SK-N-SH (cell line): ENCODE measurements at regions not wholly inside any gene's neighbourhood (a gene's known extent, or its start where the extent isn't known, plus 50 kb on each side); places are given as distances from the start of the nearest gene placed in this dataset.

ENCODE experiments used
- CTCF ChIA-PET: fragments of 300-600, 350-600 bp; formaldehyde crosslinking; extraction: SDS; loops from one replicate; lab custom pipeline; 2021; lab: Yijun Ruan, JAX
- POLR2A ChIA-PET: fragments of 350-600 bp; sonication (Branson Sonifier 250); formaldehyde crosslinking; extraction: SDS; loops from one replicate; lab custom pipeline; 2020; ENCODE audit warnings: antibody characterized with exemption, inconsistent platforms; lab: Yijun Ruan, JAX
- DNase-seq: peaks from one replicate; pipeline ENCODE4 v3.0.0; 2012
- H2AFZ ChIP-seq: fragments of 200-600 bp; sonication (generic); 2 replicates; pipeline ENCODE4 v1.8.1; 2016; ENCODE audit warnings: antibody characterized with exemption, mild to moderate bottlenecking, low read depth
- H3F3A ChIP-seq: fragments of 200-600 bp; sonication (generic); replicated peaks from 2 replicates; pipeline ENCODE3; 2016; ENCODE audit warnings: antibody characterized with exemption, mild to moderate bottlenecking; ENCODE audit not compliant: insufficient read depth
- H3K27ac ChIP-seq, 2 experiments: fragments of 200-500 bp in 1 of 2; fragments of 200-600 bp in 1 of 2; sonication (Bioruptor generic) in 1 of 2; sonication (generic), shearing (Covaris generic) in 1 of 2; 2 replicates each; pipeline versions ENCODE4 v1.5.1 to v1.6.1; 2014 to 2016; ENCODE audit warnings: low read depth in 2 of 2, inconsistent platforms in 1 of 2, low read length in 1 of 2, mild to moderate bottlenecking in 1 of 2, mixed read lengths in 1 of 2
- H3K27me3 ChIP-seq: fragments of 200-600 bp; sonication (generic), shearing (Covaris generic); 2 replicates; pipeline ENCODE4 v1.6.1; 2016; ENCODE audit warnings: mixed run types; ENCODE audit not compliant: insufficient read depth
- H3K36me3 ChIP-seq, 2 experiments: fragments of 200-500 bp in 1 of 2; fragments of 200-600 bp in 1 of 2; sonication (Bioruptor generic) in 1 of 2; sonication (generic) in 1 of 2; replicated peaks in 1 of 2; 2 replicates each; pipeline versions ENCODE3 to v1.5.1; 2014 to 2016; ENCODE audit warnings: low read length in 1 of 2, mild to moderate bottlenecking in 1 of 2; ENCODE audit not compliant: insufficient read depth in 2 of 2, control insufficient read depth in 1 of 2
- H3K4me1 ChIP-seq, 2 experiments: fragments of 200-500 bp in 1 of 2; fragments of 200-600 bp in 1 of 2; sonication (Bioruptor generic) in 1 of 2; sonication (generic), shearing (Covaris generic) in 1 of 2; 2 replicates each; pipeline versions ENCODE4 v1.5.1 to v1.6.1; 2014 to 2016; ENCODE audit warnings: low read depth in 1 of 2, low read length in 1 of 2, mixed run types in 1 of 2; ENCODE audit not compliant: insufficient read depth in 2 of 2, control insufficient read depth in 1 of 2
- H3K4me2 ChIP-seq: fragments of 200-600 bp; sonication (generic), shearing (Covaris generic); 2 replicates; pipeline ENCODE4 v1.6.1; 2017; ENCODE audit warnings: mixed run types
- H3K4me3 ChIP-seq, 2 experiments: fragments of 200-500 bp in 1 of 2; fragments of 200-600 bp in 1 of 2; sonication (Bioruptor generic) in 1 of 2; sonication (generic), shearing (Covaris generic) in 1 of 2; 2 replicates each; pipeline versions ENCODE4 v1.5.1 to v1.8.1; 2014 to 2016; ENCODE audit warnings: low read depth in 2 of 2, inconsistent platforms in 1 of 2, low read length in 1 of 2, mild to moderate bottlenecking in 1 of 2, mixed read lengths in 1 of 2, moderate library complexity in 1 of 2
- H3K79me2 ChIP-seq: fragments of 200-600 bp; sonication (generic); 2 replicates; pipeline ENCODE4 v1.8.1; 2017; ENCODE audit warnings: mild to moderate bottlenecking; ENCODE audit not compliant: insufficient read depth
- H3K9ac ChIP-seq: fragments of 200-600 bp; sonication (generic); 2 replicates; pipeline ENCODE4 v1.6.1; 2017; ENCODE audit warnings: mixed run types
- H3K9me2 ChIP-seq: fragments of 200-600 bp; sonication (generic); 2 replicates; pipeline ENCODE4 v1.6.1; 2017; ENCODE audit warnings: mixed run types
- H3K9me3 ChIP-seq: fragments of 200-600 bp; sonication (generic); 2 replicates; pipeline ENCODE4 v1.6.1; 2017; ENCODE audit warnings: mixed run types, mild to moderate bottlenecking, moderate library complexity
- H4K20me1 ChIP-seq: fragments of 200-600 bp; sonication (generic); 2 replicates; pipeline ENCODE4 v1.6.1; 2017; ENCODE audit warnings: mild to moderate bottlenecking, mixed run types; ENCODE audit not compliant: insufficient read depth
- ELF1 ChIP-seq: IDR thresholded peaks from 2 replicates; pipeline ENCODE4 v1.4.0; 2012
- FOSL2 ChIP-seq: IDR thresholded peaks from 2 replicates; pipeline ENCODE4 v1.4.0; 2012; ENCODE audit warnings: low read depth, mild to moderate bottlenecking, moderate library complexity, borderline replicate concordance
- GATA2 ChIP-seq: sonication (generic); formaldehyde crosslinking; IDR thresholded peaks from 2 replicates; pipeline ENCODE4 v1.5.0; 2020; ENCODE audit warnings: mild to moderate bottlenecking, missing genetic modification reagents
- RAD21 ChIP-seq: IDR thresholded peaks from 2 replicates; pipeline ENCODE4 v1.6.1; 2012; ENCODE audit warnings: mild to moderate bottlenecking, low read length
- RCOR1 ChIP-seq: fragments of 150-350 bp; IDR thresholded peaks from 2 replicates; pipeline ENCODE4 v1.6.1; 2017; ENCODE audit warnings: antibody characterized with exemption, low read length
- TAF1 ChIP-seq: IDR thresholded peaks from 2 replicates; pipeline ENCODE4 v1.6.1; 2012; ENCODE audit warnings: low read depth, mild to moderate bottlenecking, low read length, moderate library complexity, borderline replicate concordance
- WGBS: methylation state at CpG from one replicate; pipeline ENCODE4 v1.1.6; 2017; ENCODE audit warnings: low lambda C conversion rate; 5-methylcytosine and 5-hydroxymethylcytosine counted together
- TF ChIP-seq, protein P1 (sequence below): fragments of 200-600 bp; sonication (generic); IDR thresholded peaks from 2 replicates; pipeline ENCODE4 v1.6.1; 2017; ENCODE audit warnings: antibody characterized with exemption, mild to moderate bottlenecking, moderate library complexity
- TF ChIP-seq, protein P2 (sequence below): IDR thresholded peaks from 2 replicates; pipeline ENCODE4 v1.4.0; 2012; ENCODE audit warnings: low read depth, borderline replicate concordance
- TF ChIP-seq, protein P3 (sequence below): IDR thresholded peaks from 2 replicates; pipeline ENCODE4 v1.4.0; 2012; ENCODE audit warnings: low read depth, borderline replicate concordance

DNA sequence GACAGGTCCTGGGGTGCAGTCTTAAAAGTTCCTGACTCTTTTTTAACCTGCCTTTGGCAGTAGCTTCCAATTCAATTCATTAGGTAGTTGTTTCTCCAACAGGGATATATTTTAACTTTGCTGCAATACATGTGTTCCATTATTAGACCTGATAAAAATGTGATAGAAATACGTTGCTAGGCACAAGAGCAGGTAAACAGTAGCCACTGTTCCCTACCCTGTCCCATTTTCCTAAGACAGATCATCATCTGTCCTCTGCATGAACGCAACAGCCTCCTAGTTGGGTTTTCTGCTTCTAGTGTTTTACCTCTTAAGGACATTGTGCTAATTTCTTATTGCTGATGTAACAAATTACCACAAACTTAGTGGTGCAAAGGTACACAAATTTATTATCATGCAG is 156.8 kb downstream of the SNAPC1 start (continued):
- TF ChIP-seq, protein P1, sequence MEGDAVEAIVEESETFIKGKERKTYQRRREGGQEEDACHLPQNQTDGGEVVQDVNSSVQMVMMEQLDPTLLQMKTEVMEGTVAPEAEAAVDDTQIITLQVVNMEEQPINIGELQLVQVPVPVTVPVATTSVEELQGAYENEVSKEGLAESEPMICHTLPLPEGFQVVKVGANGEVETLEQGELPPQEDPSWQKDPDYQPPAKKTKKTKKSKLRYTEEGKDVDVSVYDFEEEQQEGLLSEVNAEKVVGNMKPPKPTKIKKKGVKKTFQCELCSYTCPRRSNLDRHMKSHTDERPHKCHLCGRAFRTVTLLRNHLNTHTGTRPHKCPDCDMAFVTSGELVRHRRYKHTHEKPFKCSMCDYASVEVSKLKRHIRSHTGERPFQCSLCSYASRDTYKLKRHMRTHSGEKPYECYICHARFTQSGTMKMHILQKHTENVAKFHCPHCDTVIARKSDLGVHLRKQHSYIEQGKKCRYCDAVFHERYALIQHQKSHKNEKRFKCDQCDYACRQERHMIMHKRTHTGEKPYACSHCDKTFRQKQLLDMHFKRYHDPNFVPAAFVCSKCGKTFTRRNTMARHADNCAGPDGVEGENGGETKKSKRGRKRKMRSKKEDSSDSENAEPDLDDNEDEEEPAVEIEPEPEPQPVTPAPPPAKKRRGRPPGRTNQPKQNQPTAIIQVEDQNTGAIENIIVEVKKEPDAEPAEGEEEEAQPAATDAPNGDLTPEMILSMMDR = no peak
- TF ChIP-seq, protein P2, sequence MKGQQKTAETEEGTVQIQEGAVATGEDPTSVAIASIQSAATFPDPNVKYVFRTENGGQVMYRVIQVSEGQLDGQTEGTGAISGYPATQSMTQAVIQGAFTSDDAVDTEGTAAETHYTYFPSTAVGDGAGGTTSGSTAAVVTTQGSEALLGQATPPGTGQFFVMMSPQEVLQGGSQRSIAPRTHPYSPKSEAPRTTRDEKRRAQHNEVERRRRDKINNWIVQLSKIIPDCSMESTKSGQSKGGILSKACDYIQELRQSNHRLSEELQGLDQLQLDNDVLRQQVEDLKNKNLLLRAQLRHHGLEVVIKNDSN = no peak
- TF ChIP-seq, protein P3, sequence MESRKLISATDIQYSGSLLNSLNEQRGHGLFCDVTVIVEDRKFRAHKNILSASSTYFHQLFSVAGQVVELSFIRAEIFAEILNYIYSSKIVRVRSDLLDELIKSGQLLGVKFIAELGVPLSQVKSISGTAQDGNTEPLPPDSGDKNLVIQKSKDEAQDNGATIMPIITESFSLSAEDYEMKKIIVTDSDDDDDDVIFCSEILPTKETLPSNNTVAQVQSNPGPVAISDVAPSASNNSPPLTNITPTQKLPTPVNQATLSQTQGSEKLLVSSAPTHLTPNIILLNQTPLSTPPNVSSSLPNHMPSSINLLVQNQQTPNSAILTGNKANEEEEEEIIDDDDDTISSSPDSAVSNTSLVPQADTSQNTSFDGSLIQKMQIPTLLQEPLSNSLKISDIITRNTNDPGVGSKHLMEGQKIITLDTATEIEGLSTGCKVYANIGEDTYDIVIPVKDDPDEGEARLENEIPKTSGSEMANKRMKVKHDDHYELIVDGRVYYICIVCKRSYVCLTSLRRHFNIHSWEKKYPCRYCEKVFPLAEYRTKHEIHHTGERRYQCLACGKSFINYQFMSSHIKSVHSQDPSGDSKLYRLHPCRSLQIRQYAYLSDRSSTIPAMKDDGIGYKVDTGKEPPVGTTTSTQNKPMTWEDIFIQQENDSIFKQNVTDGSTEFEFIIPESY = no peak
- TF ChIP-seq FOSL2 = no peak
- TF ChIP-seq ELF1 = no peak
- no peak for TF ChIP-seq RCOR1

DNA sequence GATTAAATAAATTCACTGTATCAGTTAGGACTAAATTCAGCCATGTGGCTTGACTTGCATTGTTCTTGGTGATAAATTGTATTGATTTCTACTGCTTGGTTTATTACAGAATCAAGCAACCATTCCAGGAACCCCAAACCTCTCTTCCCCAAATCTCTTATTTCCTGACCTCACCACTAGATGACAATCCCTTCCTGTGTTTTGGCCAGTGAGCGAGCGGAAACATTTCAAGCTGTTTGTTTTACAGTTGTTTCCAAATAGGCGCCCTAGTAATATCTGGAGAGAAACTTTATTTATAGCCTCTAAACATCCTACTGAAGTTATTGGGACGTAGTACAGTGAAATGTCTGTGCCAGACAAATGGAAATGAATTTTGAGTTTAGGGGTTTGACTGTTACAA is 161.1 kb downstream of the SNAPC1 start:
- Histone ChIP-seq H3K9ac (no peak overlapping the region), H3F3A (no peaks in the 10 kb centered on the region), H3K27ac (no peak overlapping the region), H3K79me2 (no peaks in the 10 kb centered on the region), H3K36me3 (no peaks in the 10 kb centered on the region), H3K9me2 (no peaks in the 10 kb centered on the region), H3K4me3 (no peak overlapping the region), H3K9me3 (no peaks in the 10 kb centered on the region), H3K4me1 (peaks cover 0 to 11% of the 10 kb centered on the region in 2 experiments; a peak in 2 of 4 replicates), H3K27me3 (no peaks in the 10 kb centered on the region), H4K20me1 (no peaks in the 10 kb centered on the region), H3K4me2 (no peak overlapping the region), H2AFZ (no peak overlapping the region)
- ChIA-PET POLR2A (no interaction called here), CTCF (no interaction called here)
- DNase-seq = no peak
- peak; percentile 52 for TF ChIP-seq RAD21
- TF ChIP-seq GATA2 (CRISPR knock-in tag) = no peak
- 54% methylated on average over 4 of the region's 4 CpGs for WGBS

DNA sequence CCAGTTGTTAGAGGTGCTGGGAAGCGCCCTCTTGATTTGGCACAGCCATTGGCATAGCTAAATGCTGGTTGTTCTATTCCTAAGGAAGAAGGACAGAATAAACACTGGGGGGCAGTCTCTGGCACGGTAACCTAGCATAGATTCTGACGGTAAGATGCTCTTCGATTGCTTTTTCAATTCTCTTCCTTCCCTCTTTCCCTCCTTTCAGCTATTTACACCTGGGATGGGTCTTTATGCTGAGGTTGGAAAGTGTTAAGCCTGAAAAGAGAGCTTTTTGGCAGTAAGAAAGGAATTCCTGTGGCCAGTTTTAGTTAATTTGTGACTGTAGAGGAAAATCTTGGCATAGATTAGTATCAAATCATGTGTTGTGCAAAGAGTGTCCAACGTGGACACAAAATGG is 162.8 kb downstream of the SNAPC1 start:
- Histone ChIP-seq H3K4me3 (no peak overlapping the region), H3F3A (no peaks in the 10 kb centered on the region), H4K20me1 (no peaks in the 10 kb centered on the region), H3K27me3 (no peaks in the 10 kb centered on the region), H3K79me2 (no peaks in the 10 kb centered on the region), H3K4me2 (no peak overlapping the region), H3K4me1 (peaks cover 0 to 11% of the 10 kb centered on the region in 2 experiments; a peak in 2 of 4 replicates), H3K27ac (no peak overlapping the region), H3K9ac (no peak overlapping the region), H2AFZ (no peak overlapping the region), H3K9me3 (no peaks in the 10 kb centered on the region), H3K9me2 (no peaks in the 10 kb centered on the region)
- WGBS = 35% methylated on average over 5 of the region's 5 CpGs
- POLR2A ChIA-PET = no interaction called here
- no peak for DNase-seq
- peak; percentile 44; the same call in 1 of the 2 replicates for TF ChIP-seq RAD21
- no peak for TF ChIP-seq TAF1
- TF ChIP-seq, all 33 proteins: peak for 1
- no peaks in the 10 kb centered on the region for H3K36me3 ChIP-seq
- CTCF ChIA-PET = interaction anchor here (0.7 to 1.6 kb wide), 12 partner anchors 17 to 469 kb away, joined by 3 to 8 read pairs (median 3); no protein-coding TSS in a partner anchor
